H1 (cell line): ENCODE measurements at regions not wholly inside any gene's neighbourhood (a gene's known extent, or its start where the extent isn't known, plus 50 kb on each side); places are given as distances from the start of the nearest gene placed in this dataset.

Experiments used
- CEBPB ChIP-seq: IDR thresholded peaks from 2 replicates; pipeline ENCODE4 v1.6.1; 2012; ENCODE audit warnings: low read depth, low read length
- CREB1 ChIP-seq: IDR thresholded peaks from 2 replicates; pipeline ENCODE4 v1.6.1; 2012; ENCODE audit warnings: inconsistent platforms
- NRF1 ChIP-seq: IDR thresholded peaks from 2 replicates; pipeline ENCODE4 v1.6.1; 2011; ENCODE audit warnings: mild to moderate bottlenecking, low read depth, low read length, improper control_type of control experiment
- SUZ12 ChIP-seq: fragments of 200-600 bp; sonication (generic); IDR thresholded peaks from 2 replicates; pipeline ENCODE4 v1.6.1; 2012; ENCODE audit warnings: mild to moderate bottlenecking, inconsistent platforms, low read length, moderate library complexity, mixed read lengths
- TF ChIP-seq, protein P1 (sequence below): IDR thresholded peaks from 2 replicates; pipeline ENCODE4 v1.6.1; 2012; ENCODE audit warnings: low read length, inconsistent platforms

DNA sequence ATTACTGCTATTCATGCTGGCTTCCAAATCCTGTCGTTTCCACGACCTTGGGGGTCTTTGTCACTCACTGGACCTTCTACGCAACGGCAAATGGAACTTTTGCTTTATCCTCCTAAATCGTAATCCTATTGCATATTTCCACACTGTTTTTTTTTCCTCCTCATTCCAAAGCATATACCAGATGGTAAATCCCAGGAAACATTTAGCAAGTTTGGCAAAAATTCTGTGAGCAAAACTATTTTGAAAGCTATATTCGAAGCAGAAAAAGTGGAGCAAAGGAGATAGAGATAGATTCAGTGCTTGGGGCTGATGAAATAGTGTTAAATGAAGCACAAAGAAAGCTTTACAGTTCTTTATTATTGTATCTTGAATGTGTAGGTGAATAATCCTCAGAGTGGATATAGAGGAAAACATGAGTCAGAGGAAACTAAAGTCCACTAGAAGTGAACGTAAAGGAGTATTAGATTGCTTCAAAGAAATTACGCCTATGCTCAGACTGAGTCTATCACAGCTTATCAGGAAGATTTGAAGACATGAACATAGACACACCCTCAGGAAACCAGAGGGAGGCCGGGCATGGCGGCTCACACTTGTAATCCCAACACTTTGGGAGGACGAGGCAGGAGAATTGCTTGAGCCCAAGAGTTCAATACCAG is 50.2 kb upstream of the FAM9A start (continued):
- TF ChIP-seq, protein P1, sequence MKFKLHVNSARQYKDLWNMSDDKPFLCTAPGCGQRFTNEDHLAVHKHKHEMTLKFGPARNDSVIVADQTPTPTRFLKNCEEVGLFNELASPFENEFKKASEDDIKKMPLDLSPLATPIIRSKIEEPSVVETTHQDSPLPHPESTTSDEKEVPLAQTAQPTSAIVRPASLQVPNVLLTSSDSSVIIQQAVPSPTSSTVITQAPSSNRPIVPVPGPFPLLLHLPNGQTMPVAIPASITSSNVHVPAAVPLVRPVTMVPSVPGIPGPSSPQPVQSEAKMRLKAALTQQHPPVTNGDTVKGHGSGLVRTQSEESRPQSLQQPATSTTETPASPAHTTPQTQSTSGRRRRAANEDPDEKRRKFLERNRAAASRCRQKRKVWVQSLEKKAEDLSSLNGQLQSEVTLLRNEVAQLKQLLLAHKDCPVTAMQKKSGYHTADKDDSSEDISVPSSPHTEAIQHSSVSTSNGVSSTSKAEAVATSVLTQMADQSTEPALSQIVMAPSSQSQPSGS, result no peak
- no peak for TF ChIP-seq CREB1
- TF ChIP-seq SUZ12, result no peak
- no peak for TF ChIP-seq NRF1
- no peak for TF ChIP-seq CEBPB
- TF ChIP-seq, all 59 proteins: peak for 0
